Stimulated activated CD8-positive, alpha-beta memory T cell treated with anti-CD3 and anti-CD28 coated beads, Interleukin-4, amount 100 ng/mL, for 48 hours (primary cell): ENCODE measurements at regions not wholly inside any gene's neighbourhood (a gene's known extent, or its start where the extent isn't known, plus 50 kb on each side); places are given as distances from the start of the nearest gene placed in this dataset.

ENCODE experiments used
- DNase-seq: peaks from one replicate; pipeline ENCODE4 v3.0.0-alpha.2; 2020

DNA sequence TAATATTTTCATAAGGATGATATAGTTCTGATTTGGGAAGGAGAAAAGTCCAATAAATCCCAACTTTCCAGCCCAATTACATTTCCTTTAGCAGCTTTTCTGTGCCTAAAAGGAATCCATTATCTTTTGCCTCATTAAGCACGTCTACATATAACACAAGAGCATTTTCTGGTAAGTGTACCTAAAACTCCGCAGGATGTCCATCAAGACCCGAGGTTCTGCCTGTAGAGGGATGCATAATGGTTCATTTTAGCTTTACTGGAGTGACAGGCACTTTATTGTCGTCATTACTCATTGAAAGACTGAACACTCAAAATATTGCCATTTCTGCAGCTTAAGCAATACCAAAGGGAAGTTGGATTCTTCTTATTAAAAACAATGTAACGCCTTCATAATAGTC is 669.0 kb downstream of the PRELID2 start:
- DNase-seq, result no peak

DNA sequence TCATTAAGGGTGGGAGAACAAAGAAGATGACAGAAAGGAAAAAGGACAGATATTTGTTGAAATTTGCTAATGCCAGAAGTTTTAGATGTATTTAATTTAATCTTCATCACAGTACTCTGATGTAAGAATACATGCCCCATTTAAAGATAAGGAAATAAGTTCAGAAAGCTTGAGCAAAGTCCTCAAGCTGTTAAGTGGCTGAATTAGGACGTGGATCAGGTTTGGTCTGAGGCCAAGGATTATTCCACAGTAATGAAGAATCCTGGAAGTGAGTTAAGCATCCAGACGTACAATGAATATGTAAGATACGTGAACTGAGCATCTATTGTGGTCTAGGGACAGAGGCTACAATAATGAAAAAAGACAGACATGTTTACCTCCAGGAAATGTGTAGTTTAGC is 671.3 kb downstream of the PRELID2 start:
- DNase-seq, result no peak

DNA sequence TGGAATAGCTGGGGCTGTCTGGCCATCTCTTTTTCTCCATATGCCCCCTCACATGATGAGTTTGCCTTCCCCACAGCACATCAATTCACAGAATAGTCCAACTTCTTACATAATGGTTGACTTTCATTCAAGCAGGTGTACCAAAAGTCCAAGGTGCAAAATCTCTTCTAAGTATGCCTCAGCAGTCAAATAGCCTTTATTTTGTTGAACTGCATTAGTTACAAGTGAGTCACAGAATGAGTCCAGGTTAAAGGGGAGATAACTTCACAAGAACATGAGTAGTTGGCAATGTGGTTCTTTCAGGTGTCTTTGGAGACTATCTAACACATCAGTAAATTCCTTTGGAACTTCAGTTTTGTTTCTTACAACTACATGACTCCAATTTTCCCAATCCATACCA is 672.5 kb downstream of the PRELID2 start:
- no peak for DNase-seq

DNA sequence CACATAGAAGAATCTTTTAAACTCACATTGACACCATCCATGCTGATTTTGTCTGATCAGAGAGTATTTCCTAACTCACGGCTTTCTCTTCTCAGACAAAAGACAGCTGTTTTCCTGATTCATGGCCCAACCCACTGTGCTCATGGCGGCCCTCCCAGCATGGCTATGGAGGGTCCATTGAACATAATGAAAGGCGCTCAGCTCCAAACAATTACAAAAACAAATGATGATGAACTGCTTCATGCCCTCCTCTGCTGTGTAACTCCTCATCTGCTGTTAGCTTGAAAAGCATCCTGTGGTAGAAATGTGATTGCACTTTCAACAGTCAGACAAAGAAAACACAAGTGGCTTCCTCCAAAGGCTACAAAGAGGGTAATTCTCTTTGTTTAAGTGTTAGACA is 673.8 kb downstream of the PRELID2 start:
- DNase-seq, result no peak

DNA sequence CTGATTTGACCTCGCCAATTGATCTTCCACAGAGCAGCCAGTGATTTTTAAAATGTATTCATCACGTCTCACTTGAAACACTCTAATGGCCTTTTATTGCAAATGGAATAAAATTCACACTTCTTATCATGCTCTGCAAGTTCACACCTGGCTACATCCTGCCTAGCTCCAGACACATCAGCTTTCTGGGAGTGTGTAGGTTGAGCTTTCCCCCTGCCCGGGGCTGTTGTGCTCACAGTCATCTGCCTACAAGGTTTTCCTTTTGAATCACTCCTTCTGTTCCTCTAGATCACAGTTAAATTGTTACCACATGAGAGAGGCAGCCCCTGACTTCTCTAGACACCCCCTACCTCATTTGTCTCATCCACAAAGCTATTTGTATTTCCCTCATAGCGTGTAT is 674.5 kb downstream of the PRELID2 start:
- DNase-seq, result no peak

DNA sequence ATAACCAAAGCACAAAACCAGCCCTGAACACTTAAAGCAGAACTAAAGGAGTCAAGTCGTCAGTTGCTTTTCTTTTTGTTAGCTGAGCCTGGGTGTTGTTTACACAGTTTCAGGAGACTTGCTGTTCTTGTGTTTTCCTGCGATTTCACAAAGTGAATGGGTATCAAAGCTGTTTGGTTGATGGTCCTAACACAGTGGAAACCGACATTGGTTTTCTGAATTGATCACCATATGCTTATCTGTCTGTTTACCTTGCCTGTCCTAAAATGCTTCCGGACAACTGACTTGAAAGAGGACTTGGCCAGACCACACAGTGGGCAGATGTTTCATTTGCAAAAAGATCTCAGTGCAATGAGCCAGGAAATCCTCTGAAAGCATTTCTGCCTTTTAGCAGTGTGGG is 676.4 kb downstream of the PRELID2 start:
- no peak for DNase-seq

DNA sequence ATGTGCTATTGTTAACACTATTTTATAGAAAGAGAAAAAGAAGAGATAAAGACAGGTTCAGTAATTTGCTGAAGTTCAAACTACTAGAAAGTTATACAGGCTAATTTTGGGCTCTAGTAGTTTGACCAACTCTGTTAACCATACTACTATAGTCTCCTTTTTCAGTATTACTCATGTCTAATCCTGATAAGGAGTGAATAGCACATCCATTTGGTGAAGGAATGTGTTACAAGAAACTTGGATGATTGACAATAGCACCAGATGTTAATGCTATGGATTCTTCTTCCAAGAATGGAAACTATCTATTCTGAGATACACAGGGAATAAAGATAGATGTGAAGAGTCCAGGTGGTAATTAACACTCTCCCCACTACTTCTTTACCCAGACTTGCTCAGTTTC is 677.3 kb downstream of the PRELID2 start:
- no peak for DNase-seq

DNA sequence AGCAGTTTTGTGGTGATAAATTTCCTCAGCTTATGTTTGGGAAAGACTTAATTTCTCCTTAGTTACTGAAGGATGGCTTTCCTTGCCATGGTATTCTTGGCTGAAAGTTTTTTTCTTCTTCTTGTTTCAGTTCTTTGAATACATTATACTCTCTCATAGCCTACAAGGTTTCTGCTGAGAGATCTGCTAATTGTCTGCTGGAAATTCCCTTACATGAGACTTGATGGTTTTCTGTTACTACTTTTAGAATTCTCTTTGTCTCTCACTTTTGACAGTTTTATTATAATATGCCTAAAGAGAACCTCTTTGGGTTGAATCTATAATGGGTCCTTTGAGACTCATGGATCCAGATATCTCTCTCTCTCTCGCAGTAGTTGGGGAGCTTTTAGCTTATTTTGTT is 693.6 kb downstream of the PRELID2 start:
- no peak for DNase-seq

DNA sequence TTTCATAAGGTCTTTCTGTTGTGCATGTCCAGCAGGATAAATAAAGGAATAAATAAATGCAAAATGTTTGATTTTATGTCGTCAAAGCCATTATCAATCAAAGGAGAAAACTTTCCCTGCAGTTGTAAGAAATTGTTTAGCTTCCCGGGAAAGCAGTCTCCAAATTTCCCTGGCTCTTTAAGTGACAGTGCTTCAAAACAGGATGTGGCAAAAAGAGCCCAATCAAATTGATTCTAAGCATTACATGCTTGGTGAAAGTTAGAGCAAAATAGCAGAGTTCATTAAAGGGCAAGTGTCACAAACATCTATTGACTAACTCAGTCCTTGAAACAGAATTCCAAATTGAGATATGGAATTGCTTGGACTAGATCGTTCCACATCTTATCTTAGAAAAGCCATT is 704.1 kb downstream of the PRELID2 start:
- DNase-seq, result no peak

DNA sequence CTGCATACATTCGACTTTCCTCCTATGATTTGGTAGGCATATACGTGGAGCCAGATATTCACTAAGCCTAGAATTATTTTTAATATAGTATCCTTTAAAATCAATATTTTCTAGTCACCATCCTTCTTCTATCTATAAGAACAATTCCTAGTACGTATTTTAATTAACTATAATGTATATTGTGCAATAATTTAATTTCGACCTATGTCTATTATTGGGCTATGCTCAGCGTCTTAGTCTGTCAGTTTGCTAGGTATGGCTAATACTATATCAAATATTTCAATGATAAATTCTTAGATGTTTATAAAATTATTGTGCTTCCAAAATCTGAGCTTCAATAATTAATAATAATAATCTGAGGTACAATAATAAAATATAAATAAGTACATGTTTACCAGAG is 705.3 kb downstream of the PRELID2 start:
- no peak for DNase-seq

DNA sequence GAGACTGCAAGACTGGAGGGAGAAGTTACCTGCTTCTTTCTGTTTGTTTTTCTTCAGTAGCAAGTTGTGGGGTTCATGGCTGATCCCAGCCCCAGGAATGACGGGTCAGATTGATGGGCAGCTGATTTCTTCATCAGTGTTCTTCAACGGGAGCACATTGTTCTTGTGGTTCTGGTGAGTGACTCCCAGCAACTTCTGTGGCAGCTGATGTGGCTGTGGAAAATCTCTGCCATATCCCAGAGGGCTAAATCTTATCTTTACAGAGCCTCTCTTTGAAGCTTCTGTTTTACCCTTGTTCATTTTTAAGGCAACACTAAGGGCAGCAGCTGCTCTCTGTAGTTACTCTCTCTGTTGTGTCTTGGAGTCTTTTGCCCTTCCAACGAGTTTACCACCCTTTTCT is 710.3 kb downstream of the PRELID2 start:
- DNase-seq, result no peak

DNA sequence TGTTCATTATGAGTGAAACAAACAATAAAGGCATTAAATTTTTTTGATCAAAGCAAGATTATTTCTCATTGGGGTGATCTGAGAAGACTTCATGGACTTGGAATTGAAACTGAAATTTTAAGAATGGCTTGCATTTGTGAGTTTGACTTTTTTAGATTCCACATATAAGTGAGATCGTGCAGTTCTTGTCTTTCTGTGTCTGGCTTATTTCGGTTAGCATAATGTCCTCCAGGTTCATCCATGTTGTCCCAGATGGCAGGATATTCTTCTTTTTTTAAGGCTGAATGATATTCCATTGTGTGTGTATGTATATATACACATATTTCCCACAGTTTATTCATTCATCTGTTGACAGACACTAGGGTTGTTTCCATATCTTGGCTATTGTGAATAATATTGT is 716.5 kb downstream of the PRELID2 start:
- DNase-seq, result no peak

DNA sequence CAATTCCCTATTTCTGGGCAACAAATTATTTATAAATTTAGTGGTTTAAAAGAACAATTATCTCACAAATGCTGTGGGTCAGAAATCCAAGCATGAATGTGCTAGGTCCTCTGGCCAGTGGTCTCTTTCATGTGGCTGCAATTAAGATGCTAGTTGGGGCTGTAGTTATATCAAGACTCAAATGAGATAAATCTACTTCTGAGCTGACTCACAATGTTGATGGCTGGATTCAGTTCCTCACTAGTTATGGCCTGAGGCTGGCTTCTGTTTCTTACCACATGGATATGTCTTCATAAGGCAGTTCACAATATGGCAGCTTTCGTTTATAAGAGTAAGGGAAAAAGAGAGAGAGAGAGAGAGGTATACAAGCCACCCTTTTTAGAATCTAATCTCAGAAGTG is 717.0 kb downstream of the PRELID2 start:
- DNase-seq, result no peak

DNA sequence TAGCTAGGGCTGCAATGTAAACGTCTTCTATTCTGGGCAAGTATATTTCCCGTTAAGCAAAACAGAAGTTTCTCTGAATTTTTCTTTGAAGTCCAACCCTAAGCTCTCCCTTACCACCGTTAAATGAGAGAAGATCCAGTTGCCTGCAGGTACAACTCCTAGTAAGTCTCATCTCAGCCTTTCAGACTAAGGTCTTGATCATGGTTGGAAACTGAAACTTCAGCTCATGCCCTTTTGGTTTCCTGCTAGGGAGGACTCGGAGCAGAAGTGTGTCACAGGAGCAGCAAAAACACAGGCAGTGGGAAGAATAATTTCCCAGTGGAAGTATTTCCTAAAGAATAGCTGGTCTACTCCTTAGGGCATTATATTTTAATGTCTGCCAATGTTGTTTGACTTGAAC is 717.9 kb downstream of the PRELID2 start:
- no peak for DNase-seq

DNA sequence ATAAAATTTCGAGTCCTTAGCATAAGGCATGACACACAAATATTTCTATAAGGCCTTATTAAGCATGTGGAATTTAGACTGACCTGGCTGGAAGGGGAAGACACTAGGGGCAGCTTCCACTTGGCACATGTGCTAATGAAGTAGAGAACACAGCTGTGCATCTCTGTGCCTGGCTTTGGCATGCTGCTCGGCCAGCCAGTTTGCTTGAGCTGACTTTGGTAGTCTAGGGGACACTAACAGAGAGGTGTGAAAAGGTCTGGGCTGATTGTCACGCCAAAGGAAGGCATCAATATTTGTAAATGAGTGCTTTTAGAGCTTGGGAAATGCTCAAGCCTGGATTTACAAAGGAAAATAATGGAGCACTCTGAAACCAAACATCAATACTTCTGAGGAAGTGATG is 723.7 kb downstream of the PRELID2 start:
- no peak for DNase-seq

DNA sequence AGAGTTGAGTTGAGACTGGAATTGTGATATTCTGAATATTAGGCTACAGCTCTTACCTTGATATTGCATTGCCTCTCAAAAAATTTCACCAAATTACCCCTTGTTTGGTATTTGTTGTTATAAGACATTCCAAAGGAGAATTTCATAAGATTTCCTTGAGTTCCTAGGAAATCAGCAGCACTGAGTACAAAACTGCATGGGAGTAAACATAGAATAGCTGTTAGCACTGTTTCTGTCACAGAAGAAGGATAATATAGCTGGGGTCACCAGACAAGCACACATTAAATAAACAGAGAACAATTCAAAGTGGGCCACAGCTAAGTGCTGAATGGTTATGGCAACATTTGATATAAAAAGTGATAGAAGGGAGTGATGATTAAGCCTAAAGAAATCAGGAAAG is 724.3 kb downstream of the PRELID2 start:
- no peak for DNase-seq

DNA sequence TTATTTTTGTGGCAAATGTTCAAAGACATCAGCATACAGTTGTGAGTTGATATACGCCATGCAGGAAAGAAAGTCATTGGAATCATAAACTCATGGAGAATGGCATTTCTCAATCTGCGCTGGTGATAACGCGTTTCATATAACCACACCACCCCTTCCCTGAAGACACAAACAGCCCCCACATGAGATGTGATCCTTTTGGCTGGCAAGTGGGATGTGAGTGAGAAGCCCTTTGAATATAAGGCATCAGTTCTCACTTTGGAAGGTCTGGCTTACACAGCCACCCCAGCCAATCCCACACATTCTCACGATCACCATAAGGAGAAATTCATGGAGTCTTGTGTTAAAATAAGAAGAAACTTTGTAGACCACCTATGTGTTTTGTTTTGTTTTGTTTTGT is 725.0 kb downstream of the PRELID2 start:
- no peak for DNase-seq

DNA sequence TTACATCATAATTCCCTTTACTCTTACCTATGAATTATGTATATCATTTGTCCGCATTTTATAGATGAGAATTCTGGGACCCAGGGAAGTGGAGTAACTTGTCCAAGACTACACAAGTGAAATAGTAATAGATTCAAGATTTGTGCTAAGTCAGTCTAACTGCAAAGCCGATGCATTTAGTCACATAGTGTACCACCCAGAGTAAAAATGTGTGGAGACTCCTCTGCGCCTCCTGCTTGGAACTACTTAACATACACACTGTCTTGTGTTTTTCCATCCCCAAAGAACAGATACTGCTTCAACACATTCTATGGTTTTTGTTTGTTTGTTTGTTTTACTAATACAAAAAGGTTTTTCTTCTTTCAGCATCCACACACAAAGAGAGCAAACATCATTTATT is 729.8 kb downstream of the PRELID2 start:
- no peak for DNase-seq

DNA sequence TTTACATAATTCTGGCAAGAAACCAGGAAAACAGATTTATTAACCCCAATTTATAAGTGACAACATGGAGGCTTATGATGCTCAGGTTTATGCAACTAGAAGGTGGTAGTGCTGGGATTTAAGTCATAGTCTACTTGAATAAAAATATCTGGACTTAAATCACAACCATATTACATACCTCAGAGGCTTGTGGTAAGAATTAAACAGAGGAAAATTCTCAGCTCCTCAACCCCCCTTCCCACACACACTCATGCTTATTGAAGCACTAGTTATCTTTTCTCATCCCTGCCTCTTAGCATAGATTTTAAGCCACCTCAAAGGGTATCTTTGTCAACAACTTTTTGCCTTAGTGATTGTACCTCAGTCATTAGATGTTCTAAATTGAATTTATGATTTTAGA is 731.0 kb downstream of the PRELID2 start:
- no peak for DNase-seq

DNA sequence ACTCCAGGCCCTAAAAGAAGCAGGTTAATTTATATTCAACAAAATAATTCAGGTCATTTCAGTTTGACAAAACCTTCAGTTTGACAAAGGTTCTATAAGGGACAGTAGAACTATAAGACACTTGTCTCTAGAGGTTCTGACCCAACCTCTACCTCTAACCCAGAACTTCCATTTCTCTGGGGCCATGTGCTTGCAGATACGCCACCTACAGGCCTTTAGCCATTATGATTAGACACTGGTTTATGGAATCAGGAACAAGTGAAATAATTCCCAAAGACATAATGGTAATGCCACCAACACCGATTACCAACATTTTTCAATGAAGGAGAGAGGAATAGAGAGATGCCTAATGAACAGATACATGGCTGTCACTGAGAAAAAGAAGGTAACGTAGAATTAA is 733.9 kb downstream of the PRELID2 start:
- DNase-seq, result no peak

DNA sequence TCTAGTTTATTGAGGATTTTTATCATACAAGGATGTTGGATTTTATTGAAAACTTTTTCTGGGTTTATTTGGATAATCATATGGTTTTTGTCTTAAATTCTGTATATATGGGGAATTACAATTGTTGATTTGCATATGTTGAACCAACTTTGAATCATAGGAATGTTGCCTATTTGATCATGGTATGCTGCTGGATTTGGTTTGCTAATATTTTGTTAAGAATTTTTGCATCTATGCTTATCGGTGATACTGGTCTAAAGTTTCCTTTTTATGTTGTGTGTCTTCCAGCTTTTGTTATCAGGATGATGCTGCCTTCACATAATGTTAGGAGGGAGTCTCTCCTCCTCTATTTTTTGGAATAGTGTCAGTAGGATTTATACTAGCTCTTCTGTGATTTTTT is 745.0 kb downstream of the PRELID2 start:
- no peak for DNase-seq

DNA sequence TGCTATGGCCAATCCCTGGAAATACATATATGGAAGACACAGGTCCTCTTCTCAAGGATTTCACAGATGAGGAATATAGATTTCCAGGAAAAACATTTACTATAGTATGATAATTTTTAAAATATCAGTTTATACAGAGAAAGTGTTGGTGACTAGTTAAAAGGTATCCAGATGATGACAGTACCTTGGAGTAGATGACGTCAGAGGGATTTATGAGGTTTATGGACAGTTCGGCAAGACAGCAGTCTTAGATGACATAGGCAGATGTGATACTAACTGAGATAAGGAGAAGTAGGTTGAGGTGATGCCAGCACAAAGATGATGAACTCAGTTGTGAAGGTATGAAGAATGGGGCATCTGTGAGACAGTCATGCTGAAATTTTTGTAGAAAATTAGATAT is 750.3 kb downstream of the PRELID2 start:
- no peak for DNase-seq

DNA sequence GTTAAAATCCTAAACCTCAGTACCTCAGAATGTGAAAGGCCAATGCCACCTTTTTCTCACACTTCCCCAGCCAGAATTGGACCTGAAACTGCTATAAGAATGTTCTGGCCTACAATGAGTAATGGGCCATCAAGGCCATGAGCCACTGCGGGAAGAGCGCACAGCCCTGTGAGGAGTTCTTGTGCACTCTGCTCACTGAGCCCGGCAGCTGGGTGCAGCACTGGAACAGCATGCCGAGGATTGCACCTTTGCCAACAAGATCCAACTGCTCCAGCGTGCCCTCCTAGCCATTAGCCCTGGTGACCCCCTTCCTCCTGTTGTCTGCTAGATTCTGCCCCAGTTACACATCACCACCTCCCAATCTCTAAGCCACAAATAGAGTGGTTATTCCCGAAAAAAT is 758.1 kb downstream of the PRELID2 start:
- no peak for DNase-seq

DNA sequence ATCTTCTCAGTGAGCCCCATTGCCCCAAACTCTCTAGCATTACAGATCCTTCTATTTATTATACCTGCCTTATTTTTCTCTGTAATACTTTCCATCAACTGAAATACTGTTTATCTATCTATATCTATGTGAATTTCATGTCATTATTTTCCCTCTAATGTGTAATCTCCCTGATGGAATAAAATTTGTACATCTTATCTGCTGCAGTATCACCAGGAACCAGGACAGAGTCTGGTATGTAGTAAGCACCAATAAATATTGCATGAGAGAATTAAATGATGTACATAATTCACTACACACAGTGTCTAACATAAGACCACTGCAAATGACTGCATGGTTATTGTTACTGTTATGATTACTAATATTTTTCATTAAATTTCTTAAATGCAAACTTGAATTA is 759.1 kb downstream of the PRELID2 start:
- no peak for DNase-seq

DNA sequence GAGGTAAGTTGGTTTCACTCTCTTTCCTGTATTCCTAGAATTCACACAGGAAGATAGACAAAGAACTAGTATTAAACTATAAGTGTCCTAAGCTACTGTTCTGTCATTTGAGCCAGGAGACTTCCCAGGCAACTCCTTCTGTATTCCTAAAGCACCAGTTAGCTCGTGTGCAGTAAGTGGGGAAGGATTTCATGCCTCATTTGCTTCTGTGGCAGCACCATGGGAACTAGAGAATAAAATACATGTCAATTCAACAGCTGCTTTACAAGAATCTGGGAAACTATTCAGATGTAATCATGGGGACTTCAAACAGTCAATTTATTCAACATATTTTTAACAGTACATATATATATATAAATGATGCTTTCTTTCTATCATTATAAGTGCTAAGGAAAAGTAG is 762.3 kb downstream of the PRELID2 start:
- no peak for DNase-seq

DNA sequence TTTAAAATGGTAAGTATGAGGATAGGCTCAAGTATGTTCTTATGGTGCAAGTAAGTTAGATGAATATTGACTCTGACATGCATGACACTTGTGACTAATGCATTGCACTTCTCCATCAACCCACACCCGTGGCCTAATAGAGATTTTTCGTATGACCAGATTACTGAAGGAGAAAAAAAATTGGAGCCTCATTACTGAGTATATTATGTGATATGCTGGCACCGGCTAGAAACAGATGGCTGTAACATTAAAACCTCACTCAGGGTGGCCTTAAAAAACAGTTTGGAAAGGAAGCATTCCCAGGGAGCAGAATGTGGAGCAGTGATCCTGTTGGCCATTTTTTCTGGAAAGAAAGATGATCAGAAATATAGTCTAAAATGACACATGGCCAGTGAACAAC is 766.4 kb downstream of the PRELID2 start:
- DNase-seq, result no peak
